ENCODE measurements at regions not wholly inside any gene's neighbourhood (a gene's known extent, or its start where the extent isn't known, plus 50 kb on each side); places are given as distances from the start of the nearest gene placed in this dataset.

GRCh38 chr2:144692661-144693060 is 172.7 kb upstream of the ZEB2 start:
- WGBS, 3 donors = 89 to 94% (median 90%) methylated on average over 5 of the region's 5 CpGs
- H3K4me3 ChIP-seq = no peak overlapping the region
- no peaks in the 10 kb centered on the region for H3K27me3 ChIP-seq
- H3K9me3 ChIP-seq = no peaks in the 10 kb centered on the region
- no peak for DNase-seq
- TF ChIP-seq CTCF (IDR thresholded peaks at IDR 0.05) (no peak), EP300 (IDR thresholded peaks at IDR 0.05) (no peak), POLR2A (IDR thresholded peaks at IDR 0.05) (no peak)
- no peaks in the 10 kb centered on the region for H3K36me3 ChIP-seq
- intact Hi-C loops (cut with DNase I) = no loop called here
- no peak overlapping the region for H3K27ac ChIP-seq
- H3K4me1 ChIP-seq (ENCODE audit: insufficient read depth) = no peaks in the 10 kb centered on the region

- TF ChIP-seq CTCF (IDR thresholded peaks at IDR 0.05) (no peak), POLR2A (IDR thresholded peaks at IDR 0.05) (no peak), EP300 (IDR thresholded peaks at IDR 0.05) (no peak)
- 84 to 92% (median 90%) methylated on average over 2 of the region's 2 CpGs for WGBS, 3 donors
- no peak overlapping the region for H3K27ac ChIP-seq
Observed at GRCh38 chr2:144690771-144691170, 170.9 kb upstream of the ZEB2 start.

GRCh38 chr2:144686518-144687215 is 166.7 kb upstream of the ZEB2 start:
- whole genome bisulfite sequencing, 3 donors = 93 to 95% (median 95%) methylated on average over 2 of the region's 2 CpGs
- intact Hi-C loops (cut with DNase I) = no loop called here
- H3K9me3 ChIP-seq = no peaks in the 10 kb centered on the region
- H3K4me3 ChIP-seq = no peak overlapping the region
- TF ChIP-seq POLR2A (IDR thresholded peaks at IDR 0.05) = no peak
- no peak for TF ChIP-seq CTCF (IDR thresholded peaks at IDR 0.05)
- TF ChIP-seq EP300 (IDR thresholded peaks at IDR 0.05) = no peak
- no peak for DNase-seq
- no peak overlapping the region for H3K27ac ChIP-seq
- no peaks in the 10 kb centered on the region for H3K27me3 ChIP-seq
- peaks cover 7% of the 10 kb centered on the region for H3K4me1 ChIP-seq (ENCODE audit: insufficient read depth)
- H3K36me3 ChIP-seq = no peaks in the 10 kb centered on the region

More at GRCh38 chr2:144690771-144691170, 170.9 kb upstream of the ZEB2 start:
- H3K9me3 ChIP-seq = no peaks in the 10 kb centered on the region
- no peaks in the 10 kb centered on the region for H3K27me3 ChIP-seq
- intact Hi-C loops (cut with DNase I) = no loop called here
- no peak overlapping the region for H3K4me3 ChIP-seq
- no peaks in the 10 kb centered on the region for H3K4me1 ChIP-seq (ENCODE audit: insufficient read depth)
- H3K36me3 ChIP-seq = no peaks in the 10 kb centered on the region
- no peak for DNase-seq

GRCh38 chr2:144683966-144684365 is 164.0 kb upstream of the ZEB2 start:
- H3K36me3 ChIP-seq = no peaks in the 10 kb centered on the region
- no peak for TF ChIP-seq CTCF (IDR thresholded peaks at IDR 0.05)
- TF ChIP-seq EP300 (IDR thresholded peaks at IDR 0.05) = no peak
- no peak for TF ChIP-seq POLR2A (IDR thresholded peaks at IDR 0.05)
- no peaks in the 10 kb centered on the region for H3K9me3 ChIP-seq
- no peak for DNase-seq
- peaks cover 7% of the 10 kb centered on the region for H3K4me1 ChIP-seq (ENCODE audit: insufficient read depth)
- WGBS, 3 donors = 89 to 92% (median 91%) methylated on average over 3 of the region's 3 CpGs
- intact Hi-C loops (cut with DNase I) = no loop called here
- no peak overlapping the region for H3K27ac ChIP-seq
- no peak overlapping the region for H3K4me3 ChIP-seq
- no peaks in the 10 kb centered on the region for H3K27me3 ChIP-seq
